Heart right ventricle (tissue), 16 donors: ENCODE measurements at regions not wholly inside any gene's neighbourhood (a gene's known extent, or its start where the extent isn't known, plus 50 kb on each side); places are given as distances from the start of the nearest gene placed in this dataset.

Source experiments
- ATAC-seq, 8 donors: fragments of 200-7000 bp; cut with Tn5 transposase; one replicate each; pipeline ENCODE4 v1.9.1; 2020; ENCODE audit warnings: mild to moderate bottlenecking in 8 of 8, moderate library complexity in 8 of 8, moderate number of reproducible peaks in 1 of 8
- DNase-seq, 2 donors: peaks; one replicate each; pipeline ENCODE4 v3.0.0-alpha.2; 2020
- H3K27ac ChIP-seq, 10 donors: fragments of 200-600 bp; sonication (generic) in 2 of 10; one replicate each; pipeline versions ENCODE4 v1.5.0 to v1.8.0; 2020 to 2022; ENCODE audit warnings: mild to moderate bottlenecking in 3 of 10
- H3K27me3 ChIP-seq, 7 donors: fragments of 200-600 bp; one replicate each; pipeline ENCODE4 v1.8.0; 2021 to 2022; ENCODE audit warnings: mild to moderate bottlenecking in 2 of 7
- H3K36me3 ChIP-seq, 9 donors: fragments of 200-600 bp; sonication (generic) in 1 of 9; one replicate each; pipeline versions ENCODE4 v1.5.0 to v1.8.0; 2020 to 2022; ENCODE audit warnings: mild to moderate bottlenecking in 2 of 9
- H3K4me1 ChIP-seq, 9 donors: fragments of 200-600 bp; sonication (generic) in 1 of 9; one replicate each; pipeline versions ENCODE4 v1.5.0 to v1.8.0; 2020 to 2022; ENCODE audit warnings: mild to moderate bottlenecking in 4 of 9
- H3K4me3 ChIP-seq, 10 donors: fragments of 200-600 bp; sonication (generic) in 2 of 10; one replicate each; pipeline versions ENCODE4 v1.5.0 to v1.8.0; 2020 to 2022; ENCODE audit warnings: mild to moderate bottlenecking in 7 of 10, moderate library complexity in 2 of 10
- H3K9me3 ChIP-seq, 11 donors: fragments of 200-600 bp in 10 of 11; sonication (generic) in 2 of 11; one replicate each; pipeline versions ENCODE4 v1.5.0 to v1.8.0; 2013 to 2022; ENCODE audit warnings: mild to moderate bottlenecking in 2 of 11, control low read depth in 1 of 11, moderate library complexity in 1 of 11
- WGBS, 2 donors: extraction: QIAGEN DNeasy Blood & Tissue Kit; methylation state at CpG; one replicate each; pipeline ENCODE4 v1.1.7; 2013; ENCODE audit warnings: inconsistent platforms in 1 of 2; 5-methylcytosine and 5-hydroxymethylcytosine counted together
- intact Hi-C, 10 donors: fragments of 100-400 bp; cut with DNase I; formaldehyde crosslinking; loops; one replicate each; pipeline versions ENCODE4 v1.11.1 to v1.14.2; 2022
- TF ChIP-seq, protein P1 (sequence below), 9 donors: fragments of 200-600 bp; sonication (generic) in 2 of 9; IDR thresholded peaks; one replicate each; pipeline versions ENCODE4 v1.5.0 to v1.8.0; 2021 to 2022; ENCODE audit warnings: antibody characterized with exemption in 9 of 9, mild to moderate bottlenecking in 5 of 9, moderate library complexity in 1 of 9
- donor health status: Arrhythmogenic right ventricular cardiomyopathy.
- donor health status: ischemic (EF 13 %, LVEDD 7.1; RV severe dilation, severe dysfunction).
- donor health status: healthy with polysubstance abuse.
- donor health status: DM: no; HTN: yes; CAD: no.
- donor health status: DM: no; HTN: no; CAD: no.
- donor health status: ischemic (EF 25% LVEDD 6.9; RV normal size, moderate dysfunction).
- donor health status: ischemic (EF 25% LVEDD 5.7; RV mildly dilated, moderate dysfunction).
- donor health status: healthy.
- donor health status: DM: yes; HTN: yes; CAD: no.
- donor health status: Ischemic cardiomyopathy.
- donor health status: ischemic (EF 35%, LVEDD 5.7; RV mildly dilated, moderate dysfunction).
- donor health status: nonischemic (EF 11% LVEDD 7.7; RV severe dilation, severe dysfunction).
- donor health status: DM: yes; HTN: yes; CAD: no.
- donor health status: PGD.
- donor health status: ischemic (EF 29% LVEDD 5.4; RV normal size, mild dysfunction).
- donor health status: nonischemic (EF 23%, LVEDD 6.1; RV moderate dilation, normal function).

DNA sequence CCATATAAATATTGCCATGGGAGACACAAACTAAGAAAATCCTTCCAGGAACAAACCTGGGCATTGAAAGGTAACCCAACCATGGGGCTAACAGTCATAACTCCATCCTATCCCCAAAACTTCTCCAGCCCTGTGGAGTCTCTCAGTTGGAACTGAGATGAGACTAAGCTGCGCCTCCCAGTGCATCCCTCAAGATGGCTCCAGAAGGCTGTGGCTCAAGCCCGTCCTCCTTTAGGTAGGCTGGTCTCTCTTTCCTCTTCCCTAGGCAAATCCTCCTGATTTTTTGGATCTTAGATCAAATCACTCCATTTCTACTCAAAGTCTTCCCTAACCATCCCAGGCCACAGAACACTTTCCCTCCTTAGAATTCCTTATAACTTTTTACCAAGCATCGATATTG, 364.3 kb upstream of the CCDC196 start:
- no peaks in the 10 kb centered on the region for H3K27me3 ChIP-seq
- H3K4me1 ChIP-seq: no peaks in the 10 kb centered on the region
- DNase-seq (no peak), ATAC-seq (no peak)
- TF ChIP-seq, protein P1, sequence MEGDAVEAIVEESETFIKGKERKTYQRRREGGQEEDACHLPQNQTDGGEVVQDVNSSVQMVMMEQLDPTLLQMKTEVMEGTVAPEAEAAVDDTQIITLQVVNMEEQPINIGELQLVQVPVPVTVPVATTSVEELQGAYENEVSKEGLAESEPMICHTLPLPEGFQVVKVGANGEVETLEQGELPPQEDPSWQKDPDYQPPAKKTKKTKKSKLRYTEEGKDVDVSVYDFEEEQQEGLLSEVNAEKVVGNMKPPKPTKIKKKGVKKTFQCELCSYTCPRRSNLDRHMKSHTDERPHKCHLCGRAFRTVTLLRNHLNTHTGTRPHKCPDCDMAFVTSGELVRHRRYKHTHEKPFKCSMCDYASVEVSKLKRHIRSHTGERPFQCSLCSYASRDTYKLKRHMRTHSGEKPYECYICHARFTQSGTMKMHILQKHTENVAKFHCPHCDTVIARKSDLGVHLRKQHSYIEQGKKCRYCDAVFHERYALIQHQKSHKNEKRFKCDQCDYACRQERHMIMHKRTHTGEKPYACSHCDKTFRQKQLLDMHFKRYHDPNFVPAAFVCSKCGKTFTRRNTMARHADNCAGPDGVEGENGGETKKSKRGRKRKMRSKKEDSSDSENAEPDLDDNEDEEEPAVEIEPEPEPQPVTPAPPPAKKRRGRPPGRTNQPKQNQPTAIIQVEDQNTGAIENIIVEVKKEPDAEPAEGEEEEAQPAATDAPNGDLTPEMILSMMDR (IDR thresholded peaks at IDR 0.05): no peak
- H3K36me3 ChIP-seq: no peaks in the 10 kb centered on the region
- no peaks in the 10 kb centered on the region for H3K9me3 ChIP-seq
- intact Hi-C loops: no loop called here
- no peak overlapping the region for H3K27ac ChIP-seq
- no peak overlapping the region for H3K4me3 ChIP-seq
- WGBS, 2 donors: 77 to 87% methylated on average over 3 of the region's 3 CpGs

- DNase-seq: no peak
- Histone ChIP-seq H3K4me1 (no peaks in the 10 kb centered on the region), H3K36me3 (no peaks in the 10 kb centered on the region), H3K27ac (no peak overlapping the region), H3K27me3 (no peaks in the 10 kb centered on the region), H3K4me3 (no peak overlapping the region), H3K9me3 (no peaks in the 10 kb centered on the region)
- intact Hi-C loops: no loop called here
- TF ChIP-seq, protein P1 (IDR thresholded peaks at IDR 0.05): no peak
- ATAC-seq: no peak
- 34 to 48% methylated on average over 2 of the region's 2 CpGs for WGBS, 2 donors
Measured at GRCh38 chr14:66129224-66129623, 356.9 kb upstream of the CCDC196 start.

DNA sequence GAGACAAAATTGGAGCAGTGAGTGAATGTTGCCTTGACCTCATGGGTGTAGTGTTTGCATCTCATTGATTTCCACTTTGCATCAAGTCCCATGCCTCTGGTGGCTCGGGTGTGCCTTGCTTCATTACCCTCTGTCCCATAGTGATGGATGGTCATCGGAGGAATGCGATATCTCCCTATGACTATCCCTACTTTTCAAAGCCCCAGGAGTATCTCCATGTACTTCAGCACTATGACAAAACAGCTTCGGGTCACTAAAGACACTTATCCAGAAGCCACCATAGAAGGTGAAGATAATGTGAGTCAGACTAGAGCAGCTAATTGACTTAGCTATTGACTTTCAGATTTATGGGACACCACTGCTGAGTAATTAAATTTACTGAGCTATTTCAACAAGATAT, 355.1 kb upstream of the CCDC196 start:
- Histone ChIP-seq H3K9me3 (no peaks in the 10 kb centered on the region), H3K27me3 (no peaks in the 10 kb centered on the region), H3K4me1 (no peaks in the 10 kb centered on the region), H3K4me3 (no peak overlapping the region), H3K27ac (no peak overlapping the region), H3K36me3 (no peaks in the 10 kb centered on the region)
- TF ChIP-seq, protein P1 (IDR thresholded peaks at IDR 0.05): no peak
- ATAC-seq (no peak), DNase-seq (no peak)
- intact Hi-C loops: no loop called here
- WGBS, 2 donors: 76 to 93% methylated on average over 4 of the region's 4 CpGs

DNA sequence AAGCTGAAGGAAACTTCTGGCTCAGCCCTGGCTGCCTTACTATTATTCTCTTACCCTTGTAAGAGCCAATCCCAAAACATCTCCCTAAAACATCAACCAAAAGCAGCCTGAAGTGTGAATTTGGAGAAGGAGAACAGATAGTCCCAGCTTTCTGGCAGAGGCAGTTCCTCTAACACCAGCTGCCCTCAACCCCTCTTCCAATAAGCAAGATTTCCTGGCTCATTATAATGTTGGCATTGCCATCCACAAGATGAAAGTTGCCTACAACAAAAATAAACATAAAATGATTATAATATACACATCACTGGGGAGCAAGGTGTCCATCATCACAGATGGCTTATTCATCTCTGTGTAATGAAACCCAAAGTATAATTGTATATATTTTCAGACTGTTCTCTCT, 352.5 kb upstream of the CCDC196 start:
- Histone ChIP-seq H3K27ac (no peak overlapping the region), H3K9me3 (no peaks in the 10 kb centered on the region), H3K27me3 (no peaks in the 10 kb centered on the region), H3K4me3 (no peak overlapping the region), H3K4me1 (no peaks in the 10 kb centered on the region), H3K36me3 (no peaks in the 10 kb centered on the region)
- TF ChIP-seq, protein P1 (IDR thresholded peaks at IDR 0.05): no peak
- ATAC-seq (no peak), DNase-seq (no peak)
- intact Hi-C loops: no loop called here

DNA sequence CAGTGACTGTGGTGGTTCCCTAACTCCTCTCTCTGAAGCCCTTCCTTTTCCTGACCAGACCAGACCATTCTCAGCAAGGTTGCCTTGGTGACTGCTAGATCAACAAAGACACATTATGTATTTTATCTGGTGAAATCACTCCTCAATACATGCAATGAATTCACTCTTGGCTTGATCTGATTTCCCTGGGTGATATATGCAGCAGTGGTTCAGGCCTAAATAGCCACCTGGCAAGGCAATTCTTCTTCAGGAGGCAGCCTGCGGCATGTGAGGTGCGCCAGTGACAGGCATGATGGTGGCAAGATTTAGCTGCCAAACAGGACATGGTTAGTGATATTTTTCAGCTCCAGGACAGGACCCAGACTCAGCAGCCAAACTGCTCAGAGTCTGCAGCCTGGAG, 350.3 kb upstream of the CCDC196 start:
- intact Hi-C loops: no loop called here
- WGBS, 2 donors: 79 to 81% methylated on average over 2 of the region's 2 CpGs

More for the DNA sequence above, 350.3 kb upstream of the CCDC196 start:
- H3K4me1 ChIP-seq: peaks cover 0 to 15% (median 0%) of the 10 kb centered on the region in 9 donors
- H3K9me3 ChIP-seq: no peaks in the 10 kb centered on the region
- no peak overlapping the region for H3K27ac ChIP-seq
- TF ChIP-seq, protein P1 (IDR thresholded peaks at IDR 0.05): no peak
- no peak for DNase-seq
- no peaks in the 10 kb centered on the region for H3K36me3 ChIP-seq
- ATAC-seq: no peak
- H3K27me3 ChIP-seq: no peaks in the 10 kb centered on the region
- H3K4me3 ChIP-seq: no peak overlapping the region
